OCI-LY3 (cell line): ENCODE measurements at regions not wholly inside any gene's neighbourhood (a gene's known extent, or its start where the extent isn't known, plus 50 kb on each side); places are given as distances from the start of the nearest gene placed in this dataset.

Experiments used
- EZH2phosphoT487 ChIP-seq: fragments of 200-600 bp; shearing (Covaris generic); IDR thresholded peaks from 2 replicates; pipeline ENCODE4 v1.6.1; 2018; ENCODE audit warnings: antibody characterized with exemption, mixed run types, low read depth
- TF ChIP-seq, protein P1 (sequence below): fragments of 200-600, 300-600 bp; sonication (generic); IDR thresholded peaks from 2 replicates; pipeline ENCODE4 v1.5.1; 2014; ENCODE audit warnings: antibody characterized with exemption, low read length, low read depth

DNA sequence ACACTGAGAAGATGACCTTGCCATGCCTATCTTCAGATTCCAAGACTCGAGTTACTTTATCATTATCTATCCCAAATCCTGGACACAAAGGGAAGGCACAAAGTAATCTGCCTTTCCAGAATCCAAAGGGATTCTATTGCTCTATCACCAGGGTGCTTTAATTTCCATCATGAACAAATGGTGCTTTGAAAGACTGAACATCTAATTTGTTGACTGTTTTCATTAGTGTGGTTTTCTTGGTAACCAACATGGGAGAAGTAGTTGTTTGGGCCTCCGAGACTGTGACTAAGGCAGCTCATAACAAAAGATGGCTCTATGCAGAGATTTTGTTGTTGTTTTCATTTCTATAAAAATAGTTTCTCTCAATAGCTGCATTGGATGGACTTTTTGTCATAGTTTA is 441.0 kb upstream of the SOX9 start:
- TF ChIP-seq, protein P1, sequence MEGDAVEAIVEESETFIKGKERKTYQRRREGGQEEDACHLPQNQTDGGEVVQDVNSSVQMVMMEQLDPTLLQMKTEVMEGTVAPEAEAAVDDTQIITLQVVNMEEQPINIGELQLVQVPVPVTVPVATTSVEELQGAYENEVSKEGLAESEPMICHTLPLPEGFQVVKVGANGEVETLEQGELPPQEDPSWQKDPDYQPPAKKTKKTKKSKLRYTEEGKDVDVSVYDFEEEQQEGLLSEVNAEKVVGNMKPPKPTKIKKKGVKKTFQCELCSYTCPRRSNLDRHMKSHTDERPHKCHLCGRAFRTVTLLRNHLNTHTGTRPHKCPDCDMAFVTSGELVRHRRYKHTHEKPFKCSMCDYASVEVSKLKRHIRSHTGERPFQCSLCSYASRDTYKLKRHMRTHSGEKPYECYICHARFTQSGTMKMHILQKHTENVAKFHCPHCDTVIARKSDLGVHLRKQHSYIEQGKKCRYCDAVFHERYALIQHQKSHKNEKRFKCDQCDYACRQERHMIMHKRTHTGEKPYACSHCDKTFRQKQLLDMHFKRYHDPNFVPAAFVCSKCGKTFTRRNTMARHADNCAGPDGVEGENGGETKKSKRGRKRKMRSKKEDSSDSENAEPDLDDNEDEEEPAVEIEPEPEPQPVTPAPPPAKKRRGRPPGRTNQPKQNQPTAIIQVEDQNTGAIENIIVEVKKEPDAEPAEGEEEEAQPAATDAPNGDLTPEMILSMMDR, result no peak
- no peak for TF ChIP-seq EZH2phosphoT487
